Putamen (tissue), 1 donor: ENCODE measurements at regions not wholly inside any gene's neighbourhood (a gene's known extent, or its start where the extent isn't known, plus 50 kb on each side); places are given as distances from the start of the nearest gene placed in this dataset.
A peak's percentile ranks its signal among the peaks of the same experiment; 100 is the strongest.

ENCODE experiments used
- DNase-seq: peaks from one replicate; pipeline ENCODE4 v3.0.0-alpha.2; 2016; ENCODE audit warnings: low spot score

- DNase-seq: no peak
Measured at GRCh38 chr10:63708421-63708820, 187.2 kb downstream of the REEP3 start.

GRCh38 chr10:63710703-63711102, 189.5 kb downstream of the REEP3 start:
- DNase-seq: no peak

GRCh38 chr10:63711361-63711760, 190.2 kb downstream of the REEP3 start:
- no peak for DNase-seq

GRCh38 chr10:63711867-63712716, 190.9 kb downstream of the REEP3 start:
- peak; percentile 79 for DNase-seq

GRCh38 chr10:63712717-63713115, 191.5 kb downstream of the REEP3 start:
- no peak for DNase-seq

GRCh38 chr10:63713191-63714144, 192.3 kb downstream of the REEP3 start:
- DNase-seq: no peak

- no peak for DNase-seq
Measured at GRCh38 chr10:63716016-63716580, 194.9 kb downstream of the REEP3 start.

- no peak for DNase-seq
Measured at GRCh38 chr10:63717027-63717715, 196.0 kb downstream of the REEP3 start.

GRCh38 chr10:63718006-63718405, 196.8 kb downstream of the REEP3 start:
- DNase-seq: no peak

- no peak for DNase-seq
Measured at GRCh38 chr10:63718421-63718820, 197.2 kb downstream of the REEP3 start.

- no peak for DNase-seq
Measured at GRCh38 chr10:63719226-63719856, 198.1 kb downstream of the REEP3 start.

GRCh38 chr10:63720072-63720537, 198.9 kb downstream of the REEP3 start:
- DNase-seq: peak; percentile 52

- no peak for DNase-seq
Measured at GRCh38 chr10:63720676-63721075, 199.5 kb downstream of the REEP3 start.

GRCh38 chr10:63722537-63722936, 201.3 kb downstream of the REEP3 start:
- no peak for DNase-seq

- no peak for DNase-seq
Measured at GRCh38 chr10:63723320-63723719, 202.1 kb downstream of the REEP3 start.

GRCh38 chr10:63723741-63724140, 202.5 kb downstream of the REEP3 start:
- no peak for DNase-seq

GRCh38 chr10:63724922-63725321, 203.7 kb downstream of the REEP3 start:
- no peak for DNase-seq

- no peak for DNase-seq
Measured at GRCh38 chr10:63726867-63727266, 205.7 kb downstream of the REEP3 start.

GRCh38 chr10:63727636-63728035, 206.4 kb downstream of the REEP3 start:
- DNase-seq: no peak

- no peak for DNase-seq
Measured at GRCh38 chr10:63735305-63735704, 214.1 kb downstream of the REEP3 start.

GRCh38 chr10:63738410-63738809, 217.2 kb downstream of the REEP3 start:
- no peak for DNase-seq
